Hepatocyte (in vitro differentiated cells): ENCODE measurements at regions not wholly inside any gene's neighbourhood (a gene's known extent, or its start where the extent isn't known, plus 50 kb on each side); places are given as distances from the start of the nearest gene placed in this dataset.

ENCODE experiments used
- DNase-seq: peaks from one replicate; pipeline ENCODE4 v3.0.0-alpha.2; 2016; ENCODE audit warnings: low spot score
- H2AFZ ChIP-seq: fragments of 200-600 bp; sonication (generic); 2 replicates; pipeline ENCODE4 v1.6.0; 2016; ENCODE audit warnings: antibody characterized with exemption, mild to moderate bottlenecking
- H3K27ac ChIP-seq: fragments of 200-600 bp; sonication (generic); 2 replicates; pipeline ENCODE4 v1.5.1; 2016; ENCODE audit warnings: mild to moderate bottlenecking
- H3K27me3 ChIP-seq: fragments of 200-600 bp; sonication (generic); 2 replicates; pipeline ENCODE4 v1.6.1; 2016
- H3K36me3 ChIP-seq: fragments of 200-600 bp; sonication (generic); replicated peaks from 2 replicates; pipeline ENCODE4 v1.5.1; 2016; ENCODE audit warnings: low read depth; ENCODE audit not compliant: insufficient read depth
- H3K4me1 ChIP-seq: fragments of 200-600 bp; sonication (generic); 2 replicates; pipeline ENCODE4 v1.5.1; 2016; ENCODE audit warnings: mild to moderate bottlenecking, moderate library complexity; ENCODE audit not compliant: insufficient read depth
- H3K4me2 ChIP-seq: fragments of 200-600 bp; sonication (generic); 2 replicates; pipeline ENCODE4 v1.6.0; 2016
- H3K4me3 ChIP-seq: fragments of 200-600 bp; sonication (generic); 2 replicates; pipeline ENCODE4 v1.5.1; 2016; ENCODE audit warnings: mild to moderate bottlenecking
- H3K79me2 ChIP-seq: fragments of 200-600 bp; sonication (generic); 2 replicates; pipeline ENCODE4 v1.6.0; 2017; ENCODE audit warnings: mild to moderate bottlenecking
- H3K9me2 ChIP-seq: fragments of 200-600 bp; sonication (generic); replicated peaks from 2 replicates; pipeline ENCODE4 v1.6.0; 2017; ENCODE audit warnings: mild to moderate bottlenecking; ENCODE audit not compliant: insufficient read depth
- H3K9me3 ChIP-seq: fragments of 200-600 bp; sonication (generic); 2 replicates; pipeline ENCODE4 v1.5.1; 2016; ENCODE audit warnings: low read depth, mild to moderate bottlenecking
- H4K20me1 ChIP-seq: fragments of 200-600 bp; sonication (generic); 2 replicates; pipeline ENCODE4 v1.6.0; 2016; ENCODE audit warnings: mild to moderate bottlenecking; ENCODE audit not compliant: insufficient read depth, poor library complexity, severe bottlenecking
- CTCF ChIP-seq: fragments of 200-600 bp; sonication (generic); IDR thresholded peaks from 2 replicates; pipeline ENCODE4 v1.5.1; 2016; ENCODE audit warnings: antibody characterized with exemption, mild to moderate bottlenecking; ENCODE audit not compliant: poor library complexity
- EZH2 ChIP-seq: fragments of 200-600 bp; sonication (generic); IDR thresholded peaks from 2 replicates; pipeline ENCODE4 v1.6.1; 2016; ENCODE audit warnings: antibody characterized with exemption, mild to moderate bottlenecking, borderline replicate concordance
- EZH2phosphoT487 ChIP-seq: fragments of 200-600 bp; sonication (generic); IDR thresholded peaks from one replicate; pipeline ENCODE4 v1.6.1; 2018; ENCODE audit warnings: antibody characterized with exemption, mild to moderate bottlenecking, low read depth, moderate library complexity; ENCODE audit not compliant: unreplicated experiment, severe bottlenecking
- WGBS: methylation state at CpG from one replicate; pipeline ENCODE4 v1.1.6; 2016; ENCODE audit warnings: low lambda C conversion rate; ENCODE audit errors: missing lambda C conversion rate; 5-methylcytosine and 5-hydroxymethylcytosine counted together

- 14% methylated on average over 3 of the region's 3 CpGs for WGBS
- Histone ChIP-seq H3K4me3 (peak overlapping the region; percentile 23), H3K4me2 (peak overlapping the region; percentile 76), H2AFZ (peak overlapping the region; percentile 94), H3K36me3 (no peaks in the 10 kb centered on the region), H3K27me3 (no peaks in the 10 kb centered on the region), H3K27ac (peak overlapping the region; percentile 65), H4K20me1 (no peaks in the 10 kb centered on the region), H3K9me2 (no peaks in the 10 kb centered on the region), H3K4me1 (no peaks in the 10 kb centered on the region), H3K79me2 (no peaks in the 10 kb centered on the region), H3K9me3 (no peaks in the 10 kb centered on the region)
- DNase-seq = no peak
- no peak for TF ChIP-seq CTCF
- no peak for TF ChIP-seq EZH2
- no peak for TF ChIP-seq EZH2phosphoT487
Measured at GRCh38 chr9:13568405-13568804, 288.9 kb upstream of the MPDZ start.

DNA sequence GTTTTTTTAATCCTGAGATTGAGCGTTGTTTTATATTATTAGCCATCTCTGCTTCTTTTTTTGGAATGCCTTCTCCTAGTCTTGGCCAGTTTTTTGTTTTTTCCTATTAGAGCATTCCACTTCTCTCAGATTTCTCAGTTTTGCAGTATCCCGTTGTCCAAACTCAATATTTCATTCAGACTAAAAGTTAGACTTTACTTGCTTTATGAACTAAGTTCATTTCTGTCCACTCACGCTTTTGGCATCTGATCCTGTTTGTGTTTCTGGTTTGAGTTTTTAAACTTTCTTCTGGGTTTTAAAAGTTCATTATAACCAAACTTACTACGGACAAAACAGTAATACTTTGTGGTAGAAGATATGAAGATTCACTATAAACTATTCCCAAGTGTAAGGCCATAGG is 288.3 kb upstream of the MPDZ start:
- no peak for TF ChIP-seq EZH2
- TF ChIP-seq EZH2phosphoT487 = no peak
- no peak for TF ChIP-seq CTCF
- H3K9me2 ChIP-seq = no peaks in the 10 kb centered on the region
- no peaks in the 10 kb centered on the region for H3K9me3 ChIP-seq
- no peaks in the 10 kb centered on the region for H3K4me1 ChIP-seq
- H4K20me1 ChIP-seq = no peaks in the 10 kb centered on the region
- H3K27me3 ChIP-seq = no peaks in the 10 kb centered on the region
- DNase-seq = no peak
- H3K79me2 ChIP-seq = no peaks in the 10 kb centered on the region
- H3K27ac ChIP-seq = peak overlapping the region; percentile 65
- no peak overlapping the region for H3K4me2 ChIP-seq
- WGBS = 72% methylated on average over 4 of the region's 4 CpGs
- H3K36me3 ChIP-seq = no peaks in the 10 kb centered on the region
- no peak overlapping the region for H2AFZ ChIP-seq
- H3K4me3 ChIP-seq = no peak overlapping the region

DNA sequence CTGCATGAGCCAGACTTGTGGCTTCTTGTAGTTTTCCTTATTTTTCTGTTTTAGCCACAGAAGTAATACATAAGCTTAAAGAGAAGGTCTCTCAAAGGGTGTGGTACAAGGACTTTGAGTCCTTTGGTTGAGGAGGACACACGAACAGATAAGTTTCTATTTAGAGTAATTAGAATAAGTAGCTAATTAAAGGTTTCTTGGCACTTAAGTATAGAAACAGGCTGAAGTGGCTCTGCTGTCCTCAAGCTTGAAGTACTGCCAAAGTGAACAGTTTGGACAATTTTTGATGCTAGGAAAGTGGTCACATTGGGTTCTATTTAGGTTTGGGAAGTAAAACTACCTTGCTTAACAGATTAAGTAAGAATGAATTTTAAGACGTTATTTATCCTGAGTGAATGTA is 278.3 kb upstream of the MPDZ start:
- H3K4me2 ChIP-seq = no peak overlapping the region
- no peak for DNase-seq
- peaks cover 3% of the 10 kb centered on the region for H3K27me3 ChIP-seq
- no peaks in the 10 kb centered on the region for H3K9me2 ChIP-seq
- no peak overlapping the region for H3K4me3 ChIP-seq
- no peak overlapping the region for H3K27ac ChIP-seq
- no peaks in the 10 kb centered on the region for H3K4me1 ChIP-seq
- no peaks in the 10 kb centered on the region for H3K79me2 ChIP-seq
- H3K9me3 ChIP-seq = no peaks in the 10 kb centered on the region
- no peaks in the 10 kb centered on the region for H4K20me1 ChIP-seq
- TF ChIP-seq EZH2phosphoT487 (no peak), CTCF (no peak), EZH2 (no peak)
- H3K36me3 ChIP-seq = no peaks in the 10 kb centered on the region
- no peak overlapping the region for H2AFZ ChIP-seq
- 46% methylated on average over 2 of the region's 2 CpGs for WGBS

- no peak overlapping the region for H3K4me2 ChIP-seq
- H2AFZ ChIP-seq = no peak overlapping the region
- TF ChIP-seq EZH2phosphoT487 = no peak
- TF ChIP-seq CTCF = no peak
- no peak for TF ChIP-seq EZH2
- no peak overlapping the region for H3K4me3 ChIP-seq
- H3K27ac ChIP-seq = peak overlapping the region; percentile 20
- H4K20me1 ChIP-seq = no peaks in the 10 kb centered on the region
- H3K9me2 ChIP-seq = no peaks in the 10 kb centered on the region
- no peaks in the 10 kb centered on the region for H3K79me2 ChIP-seq
- no peaks in the 10 kb centered on the region for H3K9me3 ChIP-seq
- DNase-seq = no peak
- H3K4me1 ChIP-seq = no peaks in the 10 kb centered on the region
- WGBS = 49% methylated on average over 2 of the region's 2 CpGs
- peaks cover 3% of the 10 kb centered on the region for H3K27me3 ChIP-seq
- H3K36me3 ChIP-seq = no peaks in the 10 kb centered on the region
Measured at GRCh38 chr9:13556656-13557055, 277.2 kb upstream of the MPDZ start.
